GM12892 (cell line): ENCODE measurements at regions not wholly inside any gene's neighbourhood (a gene's known extent, or its start where the extent isn't known, plus 50 kb on each side); places are given as distances from the start of the nearest gene placed in this dataset.

Source experiments
- POLR2A ChIP-seq: IDR thresholded peaks from 2 replicates; pipeline ENCODE4 v1.6.1; 2011; ENCODE audit warnings: low read depth, low read length, control low read depth
- POLR2AphosphoS5 ChIP-seq: IDR thresholded peaks from 2 replicates; pipeline ENCODE4 v1.6.1; 2011; ENCODE audit warnings: low read depth, low read length, control low read depth
- TAF1 ChIP-seq: IDR thresholded peaks from 2 replicates; pipeline ENCODE4 v1.6.1; 2011; ENCODE audit warnings: low read depth, mild to moderate bottlenecking, control low read depth, low read length, borderline replicate concordance

DNA sequence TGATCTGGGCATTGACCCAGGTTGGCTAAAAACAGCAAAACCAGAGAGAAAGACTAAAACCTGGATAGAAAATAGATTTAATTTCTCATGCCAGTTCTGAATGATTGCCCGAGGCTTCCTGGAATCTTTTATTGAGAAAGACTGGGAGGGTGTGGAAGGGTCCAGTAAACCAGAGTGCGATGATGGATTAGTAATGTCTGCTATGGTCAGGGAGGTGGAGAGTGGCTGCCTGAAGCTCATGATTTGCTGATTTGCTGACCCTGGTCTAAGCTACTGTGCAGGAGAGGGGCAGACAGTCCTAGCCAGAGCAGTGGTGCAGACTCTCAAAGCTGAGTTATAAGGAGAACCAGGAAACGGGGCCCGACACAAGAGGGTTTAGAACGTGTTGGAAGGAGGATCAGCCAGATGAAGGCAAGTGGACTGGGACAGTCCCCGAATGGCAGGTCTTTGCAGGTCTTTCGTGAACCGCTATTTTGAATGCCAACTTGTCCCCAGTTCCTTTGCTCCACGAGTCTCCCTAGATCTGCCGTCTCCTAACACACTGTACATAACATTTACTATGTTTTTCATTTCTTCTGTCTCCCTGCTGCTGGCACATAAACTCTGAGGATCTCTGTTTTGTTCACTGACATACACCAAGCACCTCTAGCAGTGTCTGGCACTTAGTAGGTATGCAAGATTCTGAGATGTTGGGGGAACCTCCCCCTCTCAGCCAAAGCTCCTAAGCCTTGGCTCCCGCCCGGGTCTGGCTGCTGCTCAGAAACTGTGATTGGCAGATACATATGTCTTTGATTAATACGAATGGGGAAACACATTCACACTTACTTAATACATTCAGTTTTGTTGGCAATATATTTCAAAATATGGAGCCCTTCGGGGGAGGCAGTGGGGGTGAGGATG lies 237.3 kb upstream of the TNRC6C start:
- TF ChIP-seq POLR2AphosphoS5 (no peak), TAF1 (no peak), POLR2A (no peak)
